Kidney (tissue), 13 donors: ENCODE measurements at regions not wholly inside any gene's neighbourhood (a gene's known extent, or its start where the extent isn't known, plus 50 kb on each side); places are given as distances from the start of the nearest gene placed in this dataset.

ENCODE experiments used
- DNase-seq, 5 donors: peaks; one replicate each; pipeline ENCODE4 v3.0.0-alpha.2; 2013 to 2020
- FAIRE-seq: peaks from 2 replicates; lab custom pipeline; 2012; peaks lifted over from hg19 to GRCh38; lab: Jason Lieb, UNC
- H3K27ac ChIP-seq, 2 donors: one replicate each; pipeline ENCODE4 v1.7.0; 2013; ENCODE audit warnings: low read depth in 2 of 2, low read length in 2 of 2, inconsistent platforms in 1 of 2
- H3K27me3 ChIP-seq: one replicate; pipeline ENCODE4 v1.7.1; 2013; ENCODE audit warnings: low read length, inconsistent platforms; ENCODE audit not compliant: control insufficient read depth, insufficient read depth
- H3K36me3 ChIP-seq, 3 donors: one replicate each; pipeline versions ENCODE4 v1.7.0 to v1.7.1; 2013; ENCODE audit warnings: low read length in 3 of 3, control low read depth in 1 of 3, inconsistent platforms in 1 of 3; ENCODE audit not compliant: insufficient read depth in 3 of 3, control insufficient read depth in 2 of 3
- H3K4me1 ChIP-seq, 3 donors: one replicate each; pipeline versions ENCODE4 v1.7.0 to v1.7.1; 2013; ENCODE audit warnings: low read length in 3 of 3, inconsistent platforms in 1 of 3, low read depth in 1 of 3; ENCODE audit not compliant: control insufficient read depth in 2 of 3, insufficient read depth in 2 of 3
- H3K4me3 ChIP-seq, 3 donors: one replicate each; pipeline versions ENCODE4 v1.7.0 to v1.8.1; 2013; ENCODE audit warnings: low read length in 3 of 3, control low read depth in 1 of 3, inconsistent platforms in 1 of 3
- H3K9ac ChIP-seq, 3 donors: one replicate each; pipeline versions ENCODE4 v1.7.0 to v1.7.1; 2013; ENCODE audit warnings: low read length in 3 of 3, control low read depth in 1 of 3, inconsistent platforms in 1 of 3
- H3K9me3 ChIP-seq, 3 donors: one replicate each; pipeline versions ENCODE4 v1.7.0 to v1.7.1; 2013; ENCODE audit warnings: low read length in 3 of 3, control low read depth in 1 of 3, inconsistent platforms in 1 of 3; ENCODE audit not compliant: control insufficient read depth in 2 of 3, insufficient read depth in 1 of 3
- intact Hi-C: fragments of 100-400 bp; cut with DNase I; formaldehyde crosslinking; loops from one replicate; pipeline ENCODE4 v1.11.1; 2022
- TF ChIP-seq, protein P1 (sequence below): IDR thresholded peaks from 3 replicates; pipeline ENCODE4 v1.5.1; 2012; ENCODE audit warnings: mild to moderate bottlenecking, moderate library complexity, borderline replicate concordance; ENCODE audit not compliant: insufficient read depth; ENCODE audit errors: extremely low read depth
- donor health status: control.
- donor health status: control.
- donor health status: control.
- donor health status: control.
- donor health status: control.
- donor health status: DM: yes; HTN: yes; CAD: no.
- donor health status: Normal renal cell carcinoma (clear cell type).

DNA sequence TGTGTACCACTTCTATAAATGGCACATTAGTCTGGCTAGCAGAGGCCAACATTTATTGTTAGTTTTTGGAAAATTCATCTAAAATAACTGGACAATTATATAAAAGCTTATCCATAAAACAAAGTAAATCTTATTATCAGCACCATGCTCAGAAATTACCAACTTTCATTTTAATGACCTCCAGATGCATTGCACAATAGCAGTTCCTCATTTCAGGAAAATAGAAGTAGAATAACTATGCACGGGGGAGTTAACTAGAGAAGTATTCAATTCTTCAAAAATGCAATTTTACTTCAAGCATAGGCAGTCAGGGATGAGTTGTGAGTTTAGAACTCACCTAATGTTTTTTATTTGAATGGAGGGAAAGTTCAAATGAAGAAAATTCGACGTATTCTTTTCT, 1023.5 kb downstream of the PCDH17 start:
- DNase-seq (no peak), FAIRE-seq (no peak)
- H3K27ac ChIP-seq = no peak overlapping the region
- intact Hi-C loops = no loop called here
- no peaks in the 10 kb centered on the region for H3K4me1 ChIP-seq
- H3K36me3 ChIP-seq = no peaks in the 10 kb centered on the region
- TF ChIP-seq, protein P1, sequence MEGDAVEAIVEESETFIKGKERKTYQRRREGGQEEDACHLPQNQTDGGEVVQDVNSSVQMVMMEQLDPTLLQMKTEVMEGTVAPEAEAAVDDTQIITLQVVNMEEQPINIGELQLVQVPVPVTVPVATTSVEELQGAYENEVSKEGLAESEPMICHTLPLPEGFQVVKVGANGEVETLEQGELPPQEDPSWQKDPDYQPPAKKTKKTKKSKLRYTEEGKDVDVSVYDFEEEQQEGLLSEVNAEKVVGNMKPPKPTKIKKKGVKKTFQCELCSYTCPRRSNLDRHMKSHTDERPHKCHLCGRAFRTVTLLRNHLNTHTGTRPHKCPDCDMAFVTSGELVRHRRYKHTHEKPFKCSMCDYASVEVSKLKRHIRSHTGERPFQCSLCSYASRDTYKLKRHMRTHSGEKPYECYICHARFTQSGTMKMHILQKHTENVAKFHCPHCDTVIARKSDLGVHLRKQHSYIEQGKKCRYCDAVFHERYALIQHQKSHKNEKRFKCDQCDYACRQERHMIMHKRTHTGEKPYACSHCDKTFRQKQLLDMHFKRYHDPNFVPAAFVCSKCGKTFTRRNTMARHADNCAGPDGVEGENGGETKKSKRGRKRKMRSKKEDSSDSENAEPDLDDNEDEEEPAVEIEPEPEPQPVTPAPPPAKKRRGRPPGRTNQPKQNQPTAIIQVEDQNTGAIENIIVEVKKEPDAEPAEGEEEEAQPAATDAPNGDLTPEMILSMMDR = no peak
- no peak overlapping the region for H3K4me3 ChIP-seq
- H3K9ac ChIP-seq = no peak overlapping the region
- no peaks in the 10 kb centered on the region for H3K9me3 ChIP-seq
- H3K27me3 ChIP-seq = no peaks in the 10 kb centered on the region

DNA sequence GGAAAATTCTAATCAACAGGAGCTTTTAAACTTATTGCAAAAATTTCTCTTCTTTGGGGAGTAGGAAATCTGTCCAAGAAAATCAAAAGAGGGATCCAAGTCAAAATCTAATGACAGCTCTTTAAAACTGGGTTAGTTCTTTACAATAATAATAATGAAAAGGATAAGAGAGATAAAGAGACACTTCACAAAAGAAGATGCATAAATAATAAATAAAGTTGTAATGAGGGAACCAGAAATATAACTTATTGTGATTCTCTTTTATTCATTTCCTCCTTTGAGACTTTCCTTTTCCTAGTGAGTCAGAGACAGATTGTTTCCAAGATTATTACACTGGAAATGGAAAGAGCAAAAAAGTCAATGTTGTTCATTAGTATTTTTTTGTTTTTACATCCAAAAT, 1029.3 kb downstream of the PCDH17 start:
- DNase-seq (no peak), FAIRE-seq (no peak)
- Histone ChIP-seq H3K27ac (no peak overlapping the region), H3K36me3 (no peaks in the 10 kb centered on the region), H3K4me1 (no peaks in the 10 kb centered on the region), H3K4me3 (no peak overlapping the region), H3K27me3 (no peaks in the 10 kb centered on the region), H3K9me3 (no peaks in the 10 kb centered on the region), H3K9ac (no peak overlapping the region)
- TF ChIP-seq, protein P1 = no peak
- intact Hi-C loops = no loop called here

DNA sequence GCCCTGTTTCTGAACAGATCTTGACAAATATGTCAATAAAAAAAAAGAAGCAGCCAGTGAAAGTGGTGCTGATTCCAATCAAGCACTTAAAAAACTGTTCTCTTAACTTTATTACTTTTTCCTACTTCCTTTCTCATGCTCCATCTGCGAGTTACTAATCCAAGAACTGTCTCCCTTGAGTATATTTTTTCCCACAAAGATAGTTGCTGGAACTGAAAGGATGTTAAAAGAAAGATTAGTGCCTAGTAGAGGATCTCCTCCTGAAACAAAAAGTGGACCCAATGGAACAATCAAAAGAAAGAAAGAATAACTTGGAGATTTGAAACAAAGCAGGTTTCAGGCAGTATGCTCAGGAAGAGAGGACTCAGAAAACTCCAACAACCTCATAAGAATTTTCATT, 1034.8 kb downstream of the PCDH17 start:
- Histone ChIP-seq H3K9ac (no peak overlapping the region), H3K4me3 (no peak overlapping the region), H3K9me3 (no peaks in the 10 kb centered on the region), H3K4me1 (no peaks in the 10 kb centered on the region), H3K27ac (no peak overlapping the region), H3K36me3 (no peaks in the 10 kb centered on the region), H3K27me3 (no peaks in the 10 kb centered on the region)
- DNase-seq (no peak), FAIRE-seq (no peak)
- TF ChIP-seq, protein P1 = no peak
- intact Hi-C loops = no loop called here

DNA sequence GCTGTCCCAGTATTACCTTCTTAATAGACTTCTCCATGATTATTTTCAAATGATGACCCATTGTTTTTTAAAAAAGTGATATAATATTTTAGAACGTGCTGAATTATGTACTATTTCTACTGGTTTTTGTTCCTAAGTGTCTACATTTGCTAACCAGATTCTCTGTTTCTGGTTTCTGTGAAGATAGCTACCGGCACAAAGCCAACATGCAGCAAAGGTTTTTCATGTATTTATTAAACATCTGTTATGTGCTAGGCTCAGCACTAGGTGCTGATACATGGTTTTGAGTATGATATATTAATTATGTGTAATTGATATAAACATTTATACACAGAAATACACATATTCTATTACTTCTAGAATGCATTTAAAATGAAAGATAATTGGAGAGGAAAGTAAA, 1035.6 kb downstream of the PCDH17 start:
- no peak for FAIRE-seq
- TF ChIP-seq, protein P1 = no peak

More for the DNA sequence above, 1035.6 kb downstream of the PCDH17 start:
- DNase-seq = no peak
- Histone ChIP-seq H3K36me3 (no peaks in the 10 kb centered on the region), H3K27me3 (no peaks in the 10 kb centered on the region), H3K4me3 (no peak overlapping the region), H3K27ac (no peak overlapping the region), H3K4me1 (no peaks in the 10 kb centered on the region), H3K9me3 (no peaks in the 10 kb centered on the region), H3K9ac (no peak overlapping the region)
- intact Hi-C loops = no loop called here
